ENCODE measurements at regions not wholly inside any gene's neighbourhood (a gene's known extent, or its start where the extent isn't known, plus 50 kb on each side); places are given as distances from the start of the nearest gene placed in this dataset.

DNA sequence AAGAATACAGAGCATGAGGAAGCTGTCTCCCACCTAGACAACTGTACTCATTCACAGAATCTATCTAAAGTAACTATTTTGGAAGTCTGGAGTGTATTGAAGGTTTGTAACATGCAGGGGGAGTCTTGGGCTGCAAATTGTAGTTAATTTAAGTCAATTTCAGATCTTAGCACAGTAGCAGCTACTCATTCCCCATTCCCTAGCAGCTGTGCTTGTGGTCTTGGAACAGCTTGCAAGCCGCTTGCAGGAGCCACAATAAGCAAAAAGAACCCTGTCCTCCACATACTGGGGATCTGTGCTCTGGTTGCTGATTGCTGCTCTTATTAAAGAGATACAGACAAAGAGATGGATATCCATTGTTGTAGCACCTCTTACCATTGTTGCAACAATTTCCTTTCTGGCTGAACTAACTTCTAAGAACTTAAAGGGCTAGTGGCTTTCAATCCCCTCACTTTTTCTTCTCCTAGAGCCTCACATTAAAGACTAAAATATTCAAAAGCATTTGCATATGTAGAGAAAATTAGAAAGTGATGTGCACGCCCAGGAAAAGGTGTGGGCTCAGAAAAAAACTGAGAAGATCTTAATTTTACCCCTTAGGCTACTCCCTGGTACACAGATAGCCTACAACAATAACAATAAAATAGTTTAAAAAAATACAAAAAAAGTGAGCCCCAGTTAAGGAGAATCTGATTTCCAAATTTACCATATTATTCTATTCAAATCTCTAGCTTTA, 1775.1 kb upstream of the PIK3C3 start:
- ChIA-PET RAD21 (ENCODE audit: unreplicated experiment) (no interaction called here), CTCF (no interaction called here), POLR2A (no interaction called here), SMC1A (ENCODE audit: uncharacterized antibody, unreplicated experiment) (interaction anchor here (0.6 to 1.0 kb wide), 2 partner anchors 16 to 952 kb away, joined by 3 read pairs; no protein-coding TSS in a partner anchor)
- no peaks in the 10 kb centered on the region for H3K79me2 ChIP-seq (ENCODE audit: control insufficient read depth, insufficient read depth, low read length)
- WGBS (ENCODE audit: insufficient coverage, insufficient replicate concordance, low lambda C conversion rate, missing lambda C conversion rate), result 0% methylated on average over 2 of the region's 2 CpGs
- intact Hi-C loops (cut with micrococcal nuclease; ENCODE audit: unreplicated experiment), result no loop called here
- FAIRE-seq (no peak), DNase-seq (ENCODE audit: low read depth, low spot score) (no peak), ATAC-seq (no peak)
- H3K9me3 ChIP-seq (replicated peaks; ENCODE audit: control insufficient read depth, insufficient read depth, low read length), result no peaks in the 10 kb centered on the region
- BruUV-seq (replicated peaks), result no TSS peak
- H3K9ac ChIP-seq (ENCODE audit: control insufficient read depth, insufficient read depth, low read length), result no peak overlapping the region
- no peak overlapping the region for H3K4me2 ChIP-seq (ENCODE audit: control insufficient read depth, insufficient read depth)
- H3K4me1 ChIP-seq (ENCODE audit: control insufficient read depth, insufficient read depth, low read length), result no peaks in the 10 kb centered on the region
- no peak for TF ChIP-seq CBX5 (IDR thresholded peaks at IDR 0.05; ENCODE audit: low read depth)
- TF ChIP-seq HDAC6 (IDR thresholded peaks at IDR 0.05; ENCODE audit: unreplicated experiment), result no peak
- TF ChIP-seq, protein P1, sequence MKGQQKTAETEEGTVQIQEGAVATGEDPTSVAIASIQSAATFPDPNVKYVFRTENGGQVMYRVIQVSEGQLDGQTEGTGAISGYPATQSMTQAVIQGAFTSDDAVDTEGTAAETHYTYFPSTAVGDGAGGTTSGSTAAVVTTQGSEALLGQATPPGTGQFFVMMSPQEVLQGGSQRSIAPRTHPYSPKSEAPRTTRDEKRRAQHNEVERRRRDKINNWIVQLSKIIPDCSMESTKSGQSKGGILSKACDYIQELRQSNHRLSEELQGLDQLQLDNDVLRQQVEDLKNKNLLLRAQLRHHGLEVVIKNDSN (IDR thresholded peaks at IDR 0.05; ENCODE audit: borderline replicate concordance, extremely low read length, insufficient read depth, low read depth, low read length), result no peak
- TF ChIP-seq MYC (IDR thresholded peaks at IDR 0.05; ENCODE audit: insufficient read depth, insufficient read length, insufficient replicate concordance, low read length, severe bottlenecking), result no peak
- H2AFZ ChIP-seq (ENCODE audit: control insufficient read depth, low read depth, low read length), result no peak overlapping the region
- no peaks in the 10 kb centered on the region for H4K20me1 ChIP-seq (ENCODE audit: control insufficient read depth, insufficient read depth)
- H3K27ac ChIP-seq (ENCODE audit: control insufficient read depth, insufficient read depth), result no peak overlapping the region
- in situ Hi-C loops (cut with MboI), result no loop called here
- no peaks in the 10 kb centered on the region for H3K27me3 ChIP-seq (replicated peaks in 1 of 2; ENCODE audit: control insufficient read depth in 2 of 2, insufficient read depth in 2 of 2, low read length in 1 of 2)
- no peak overlapping the region for H3K4me3 ChIP-seq
- no peaks in the 10 kb centered on the region for H3K36me3 ChIP-seq (ENCODE audit: control insufficient read depth in 2 of 2, insufficient read depth in 2 of 2, low read length in 1 of 2)

DNA sequence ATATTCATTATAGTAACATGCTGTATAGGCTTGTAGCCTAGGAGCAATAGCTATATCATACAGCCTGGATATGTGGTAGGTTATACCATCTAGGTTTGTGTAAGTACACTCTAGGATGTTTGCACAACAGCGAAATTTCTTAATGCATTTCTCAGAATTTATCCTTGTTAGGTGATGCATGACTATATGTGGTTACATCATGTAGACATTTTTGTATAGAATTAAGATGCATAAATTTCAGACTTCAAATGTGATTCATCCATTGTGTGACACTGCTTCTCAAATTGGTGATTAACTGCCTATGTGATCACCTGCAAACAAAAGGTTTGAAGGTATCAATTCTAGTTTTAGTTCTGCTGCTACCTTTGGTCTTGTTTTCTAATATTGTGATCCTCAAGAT, 1787.0 kb upstream of the PIK3C3 start:
- intact Hi-C loops (cut with micrococcal nuclease; ENCODE audit: unreplicated experiment), result no loop called here
- SMC1A ChIA-PET (ENCODE audit: uncharacterized antibody, unreplicated experiment), result interaction anchor here (0.7 kb wide), 1 partner anchor 18 kb away, joined by 3 read pairs; no protein-coding TSS in a partner anchor
- no peaks in the 10 kb centered on the region for H4K20me1 ChIP-seq (ENCODE audit: control insufficient read depth, insufficient read depth)
- no peak overlapping the region for H2AFZ ChIP-seq (ENCODE audit: control insufficient read depth, low read depth, low read length)
- no TSS peak for BruUV-seq (replicated peaks)
- POLR2A ChIA-PET, result no interaction called here
- 4% methylated on average over 1 of the region's 1 CpG for WGBS (ENCODE audit: insufficient coverage, insufficient replicate concordance, low lambda C conversion rate, missing lambda C conversion rate)
- DNase-seq (ENCODE audit: low read depth, low spot score) (no peak), FAIRE-seq (no peak), ATAC-seq (no peak)
- H3K4me3 ChIP-seq, result no peak overlapping the region
- H3K36me3 ChIP-seq (ENCODE audit: control insufficient read depth in 2 of 2, insufficient read depth in 2 of 2, low read length in 1 of 2), result no peaks in the 10 kb centered on the region
- no peak overlapping the region for H3K9ac ChIP-seq (ENCODE audit: control insufficient read depth, insufficient read depth, low read length)
- no peaks in the 10 kb centered on the region for H3K4me1 ChIP-seq (ENCODE audit: control insufficient read depth, insufficient read depth, low read length)
- no peaks in the 10 kb centered on the region for H3K79me2 ChIP-seq (ENCODE audit: control insufficient read depth, insufficient read depth, low read length)
- no peak overlapping the region for H3K27ac ChIP-seq (ENCODE audit: control insufficient read depth, insufficient read depth)
- no peaks in the 10 kb centered on the region for H3K9me3 ChIP-seq (replicated peaks; ENCODE audit: control insufficient read depth, insufficient read depth, low read length)
- no peak overlapping the region for H3K4me2 ChIP-seq (ENCODE audit: control insufficient read depth, insufficient read depth)
- no peaks in the 10 kb centered on the region for H3K27me3 ChIP-seq (replicated peaks in 1 of 2; ENCODE audit: control insufficient read depth in 2 of 2, insufficient read depth in 2 of 2, low read length in 1 of 2)
- in situ Hi-C loops (cut with MboI), result no loop called here
- RAD21 ChIA-PET (ENCODE audit: unreplicated experiment), result no interaction called here
- CTCF ChIA-PET, result interaction anchor here (0.8 kb wide), 1 partner anchor 9 kb away, joined by 4 read pairs; no protein-coding TSS in a partner anchor
- no peak for TF ChIP-seq IKZF2 (IDR thresholded peaks at IDR 0.05)
- no peak for TF ChIP-seq CUX1 (IDR thresholded peaks at IDR 0.05; ENCODE audit: insufficient replicate concordance, low read depth, low read length)
- no peak for TF ChIP-seq FOS (IDR thresholded peaks at IDR 0.05; ENCODE audit: borderline replicate concordance, extremely low read depth, insufficient read length)
- no peak for TF ChIP-seq BRCA1 (IDR thresholded peaks at IDR 0.05; ENCODE audit: low read depth, low read length)
- TF ChIP-seq KDM1A (IDR thresholded peaks at IDR 0.05; ENCODE audit: borderline replicate concordance), result no peak
- TF ChIP-seq PAX8 (IDR thresholded peaks at IDR 0.05), result no peak
- TF ChIP-seq GABPA (IDR thresholded peaks at IDR 0.05; ENCODE audit: low read depth), result no peak
- no peak for TF ChIP-seq NR2C1 (IDR thresholded peaks at IDR 0.05)

Data from GM12878 (cell line).